H1 (cell line): ENCODE measurements at regions not wholly inside any gene's neighbourhood (a gene's known extent, or its start where the extent isn't known, plus 50 kb on each side); places are given as distances from the start of the nearest gene placed in this dataset.

Source experiments
- BACH1 ChIP-seq: IDR thresholded peaks from 2 replicates; pipeline ENCODE4 v1.6.1; 2012; ENCODE audit warnings: low read length, improper control_type of control experiment
- CHD7 ChIP-seq: fragments of 300-600 bp; sonication (generic); IDR thresholded peaks from 2 replicates; pipeline ENCODE4 v1.7.1; 2012; ENCODE audit warnings: low read length, moderate library complexity, mild to moderate bottlenecking, inconsistent platforms; ENCODE audit not compliant: insufficient replicate concordance
- EGR1 ChIP-seq: IDR thresholded peaks from 2 replicates; pipeline ENCODE4 v1.6.1; 2011; ENCODE audit warnings: low read depth, low read length, borderline replicate concordance
- SP1 ChIP-seq: IDR thresholded peaks from 2 replicates; pipeline ENCODE4 v1.6.1; 2011; ENCODE audit warnings: low read depth, low read length

GRCh38 chr1:182292193-182292741 lies 99.3 kb downstream of the GLUL start (continued):
- no peak for TF ChIP-seq CHD7
- no peak for TF ChIP-seq BACH1
- TF ChIP-seq SP1: no peak
- no peak for TF ChIP-seq EGR1
